Endothelial cell of umbilical vein (primary cell): ENCODE measurements at regions not wholly inside any gene's neighbourhood (a gene's known extent, or its start where the extent isn't known, plus 50 kb on each side); places are given as distances from the start of the nearest gene placed in this dataset.

Experiments used
- BruUV-seq: library from RNA; stranded (reverse); fragments of 400-500 nt; replicated peaks from 2 replicates; lab custom pipeline; 2021; lab: Mats Ljungman, UMichigan
- CTCF ChIA-PET: fragments of 300-600, 350-600 bp; sonication (Branson Sonifier 250); formaldehyde crosslinking; loops from one replicate; lab custom pipeline; 2021; ENCODE audit warnings: antibody characterized with exemption, inconsistent platforms; lab: Charles Lee
- POLR2A ChIA-PET: fragments of 300-600, 350-600 bp; sonication (Branson Sonifier 250); formaldehyde crosslinking; loops from one replicate; lab custom pipeline; 2021; ENCODE audit warnings: antibody characterized with exemption, inconsistent platforms; lab: Charles Lee
- DNase-seq: peaks from one replicate; pipeline ENCODE4 v3.0.0-alpha.2; 2011; ENCODE audit warnings: low read depth, low spot score
- FAIRE-seq: peaks from 2 replicates; lab custom pipeline; 2011; peaks lifted over from hg19 to GRCh38; lab: Jason Lieb, UNC
- H2AFZ ChIP-seq: 2 replicates; pipeline ENCODE4 v1.6.0; 2012; ENCODE audit warnings: low read depth, low read length, control low read depth, inconsistent platforms
- H3K27ac ChIP-seq: 2 replicates; pipeline ENCODE4 v1.5.1; 2011; ENCODE audit warnings: low read depth, mild to moderate bottlenecking, control low read depth, low read length, moderate library complexity; ENCODE audit not compliant: insufficient read depth
- H3K27me3 ChIP-seq, 2 experiments: 2 replicates each; pipeline versions ENCODE4 v1.6.0 to v1.6.1; 2011; ENCODE audit warnings: low read length in 2 of 2, mixed read lengths in 1 of 2; ENCODE audit not compliant: control insufficient read depth in 2 of 2, insufficient read depth in 2 of 2
- H3K36me3 ChIP-seq, 2 experiments: 2 replicates in 1 of 2; 3 replicates in 1 of 2; pipeline ENCODE4 v1.5.1; 2011; ENCODE audit warnings: low read length in 2 of 2, mild to moderate bottlenecking in 1 of 2, moderate library complexity in 1 of 2; ENCODE audit not compliant: control insufficient read depth in 2 of 2, insufficient read depth in 2 of 2; ENCODE audit errors: extremely low read depth in 1 of 2
- H3K4me1 ChIP-seq: 3 replicates; pipeline ENCODE4 v1.5.1; 2011; ENCODE audit warnings: mild to moderate bottlenecking, low read length; ENCODE audit not compliant: control insufficient read depth, insufficient read depth; ENCODE audit errors: extremely low read depth
- H3K4me2 ChIP-seq: 2 replicates; pipeline ENCODE4 v1.6.1; 2011; ENCODE audit warnings: low read length, control low read depth, mixed read lengths; ENCODE audit not compliant: insufficient read depth
- H3K4me3 ChIP-seq, 3 experiments: fragments of 200-600 bp in 1 of 3; sonication (generic), shearing (Covaris generic) in 1 of 3; replicated peaks in 1 of 3; 2 replicates each; pipeline ENCODE4 v1.5.1; 2011 to 2016; ENCODE audit warnings: control low read depth in 3 of 3, low read length in 3 of 3, mild to moderate bottlenecking in 2 of 3, inconsistent platforms in 1 of 3, low read depth in 1 of 3, moderate library complexity in 1 of 3; ENCODE audit not compliant: insufficient read depth in 1 of 3
- H3K79me2 ChIP-seq: 2 replicates; pipeline ENCODE4 v1.6.0; 2012; ENCODE audit warnings: low read length, inconsistent platforms; ENCODE audit not compliant: control insufficient read depth, insufficient read depth
- H3K9ac ChIP-seq: replicated peaks from 2 replicates; pipeline ENCODE3; 2011; ENCODE audit warnings: low read length, control low read depth; ENCODE audit not compliant: insufficient read depth; ENCODE audit errors: extremely low read depth
- H3K9me1 ChIP-seq: replicated peaks from 3 replicates; pipeline ENCODE4 v1.6.0; 2011; ENCODE audit warnings: mild to moderate bottlenecking, low read length; ENCODE audit not compliant: control insufficient read depth, insufficient read depth; ENCODE audit errors: extremely low read depth
- H3K9me3 ChIP-seq: replicated peaks from 2 replicates; pipeline ENCODE4 v1.5.1; 2012; ENCODE audit warnings: low read length, inconsistent platforms; ENCODE audit not compliant: control insufficient read depth, insufficient read depth
- H4K20me1 ChIP-seq: replicated peaks from 2 replicates; pipeline ENCODE3; 2011; ENCODE audit warnings: mild to moderate bottlenecking, low read length; ENCODE audit not compliant: control insufficient read depth, insufficient read depth; ENCODE audit errors: extremely low read depth
- EZH2 ChIP-seq: IDR thresholded peaks from 2 replicates; pipeline ENCODE4 v1.6.1; 2012; ENCODE audit warnings: borderline replicate concordance, low read depth, mild to moderate bottlenecking, moderate library complexity, low read length, inconsistent platforms; ENCODE audit not compliant: severe bottlenecking
- FOS ChIP-seq: IDR thresholded peaks from 2 replicates; pipeline ENCODE4 v1.6.1; 2011; ENCODE audit warnings: mild to moderate bottlenecking, low read length, moderate library complexity, borderline replicate concordance; ENCODE audit not compliant: insufficient read depth
- GATA2 ChIP-seq: IDR thresholded peaks from 2 replicates; pipeline ENCODE4 v1.7.0; 2011; ENCODE audit warnings: low read depth, mild to moderate bottlenecking, moderate library complexity, mixed read lengths, low read length; ENCODE audit not compliant: insufficient read length, insufficient read depth
- JUN ChIP-seq: IDR thresholded peaks from 2 replicates; pipeline ENCODE4 v1.6.1; 2011; ENCODE audit warnings: borderline replicate concordance, low read depth; ENCODE audit not compliant: insufficient read length, insufficient read depth
- MYC ChIP-seq: IDR thresholded peaks from one replicate; pipeline ENCODE4 v1.6.1; 2011; ENCODE audit warnings: mild to moderate bottlenecking, low read depth, low read length
- POLR2A ChIP-seq: IDR thresholded peaks from 2 replicates; pipeline ENCODE4 v1.6.1; 2012; ENCODE audit warnings: low read depth, mild to moderate bottlenecking, control low read depth, low read length
- POLR2AphosphoS5 ChIP-seq: IDR thresholded peaks from 2 replicates; pipeline ENCODE4 v1.6.1; 2012; ENCODE audit warnings: low read depth, mild to moderate bottlenecking, control low read depth, low read length, moderate library complexity; ENCODE audit not compliant: insufficient read depth
- dilution Hi-C: fragments of 300-500 bp; cut with MboI; formaldehyde crosslinking; loops from one replicate; pipeline ENCODE4 v1.15.0; 2019; ENCODE audit warnings: low sequenced_read_pairs; ENCODE audit not compliant: extremely low pct_ligation_motif_present
- intact Hi-C: fragments of 100-400 bp; cut with micrococcal nuclease; formaldehyde crosslinking; loops from one replicate; pipeline ENCODE4 v1.10.0; 2022
- TF ChIP-seq, protein P1 (sequence below), 2 donors: IDR thresholded peaks; 1 replicate in 1 of 2; 2 replicates in 1 of 2; pipeline ENCODE4 v1.5.1; 2011; ENCODE audit warnings: low read length in 2 of 2, mild to moderate bottlenecking in 2 of 2, moderate library complexity in 2 of 2, control low read depth in 1 of 2, inconsistent platforms in 1 of 2, low read depth in 1 of 2; ENCODE audit not compliant: insufficient read depth in 1 of 2; ENCODE audit errors: extremely low read depth in 1 of 2
- TF ChIP-seq, protein P2 (sequence below): IDR thresholded peaks from 2 replicates; pipeline ENCODE4 v1.6.1; 2011; ENCODE audit not compliant: insufficient read depth, insufficient read length

DNA sequence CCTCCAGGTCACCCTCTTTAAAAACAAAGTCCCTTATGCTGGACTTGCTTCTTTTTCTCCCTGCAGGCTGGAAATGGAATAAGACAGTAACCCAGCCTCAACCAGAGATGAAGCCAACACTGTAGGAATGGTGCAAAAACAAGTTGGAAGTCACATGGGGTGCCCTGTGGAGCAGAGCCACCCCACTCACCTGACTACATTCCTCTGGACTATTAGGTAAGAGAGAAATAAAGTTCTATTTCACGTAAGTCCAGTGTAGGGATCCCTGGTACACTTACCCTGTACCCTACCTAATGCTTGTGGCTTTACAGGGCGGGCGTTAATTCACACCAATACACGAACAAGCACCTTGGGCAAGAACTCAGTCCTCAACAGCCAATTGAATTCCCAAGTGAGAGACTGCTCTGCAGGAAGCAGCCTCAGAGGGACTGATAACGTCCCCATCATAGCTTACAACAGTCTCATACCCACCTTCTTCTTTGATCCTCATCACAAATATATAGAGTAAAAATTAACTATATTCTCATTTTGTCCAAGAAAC is 112.5 kb upstream of the FGGY start:
- Histone ChIP-seq H3K79me2 (no peaks in the 10 kb centered on the region), H3K27me3 (no peaks in the 10 kb centered on the region), H3K4me1 (no peaks in the 10 kb centered on the region), H3K36me3 (no peaks in the 10 kb centered on the region), H3K4me3 (no peak overlapping the region), H3K9ac (no peak overlapping the region), H3K27ac (no peak overlapping the region), H3K4me2 (no peak overlapping the region), H2AFZ (no peak overlapping the region), H3K9me3 (no peaks in the 10 kb centered on the region), H3K9me1 (no peaks in the 10 kb centered on the region), H4K20me1 (no peaks in the 10 kb centered on the region)
- no peak for DNase-seq
- ChIA-PET CTCF (no interaction called here), POLR2A (no interaction called here)
- intact Hi-C loops: no loop called here
- no peak for FAIRE-seq
- BruUV-seq: no TSS peak
- dilution Hi-C loops: no loop called here
- no peak for TF ChIP-seq JUN
- TF ChIP-seq, protein P1, sequence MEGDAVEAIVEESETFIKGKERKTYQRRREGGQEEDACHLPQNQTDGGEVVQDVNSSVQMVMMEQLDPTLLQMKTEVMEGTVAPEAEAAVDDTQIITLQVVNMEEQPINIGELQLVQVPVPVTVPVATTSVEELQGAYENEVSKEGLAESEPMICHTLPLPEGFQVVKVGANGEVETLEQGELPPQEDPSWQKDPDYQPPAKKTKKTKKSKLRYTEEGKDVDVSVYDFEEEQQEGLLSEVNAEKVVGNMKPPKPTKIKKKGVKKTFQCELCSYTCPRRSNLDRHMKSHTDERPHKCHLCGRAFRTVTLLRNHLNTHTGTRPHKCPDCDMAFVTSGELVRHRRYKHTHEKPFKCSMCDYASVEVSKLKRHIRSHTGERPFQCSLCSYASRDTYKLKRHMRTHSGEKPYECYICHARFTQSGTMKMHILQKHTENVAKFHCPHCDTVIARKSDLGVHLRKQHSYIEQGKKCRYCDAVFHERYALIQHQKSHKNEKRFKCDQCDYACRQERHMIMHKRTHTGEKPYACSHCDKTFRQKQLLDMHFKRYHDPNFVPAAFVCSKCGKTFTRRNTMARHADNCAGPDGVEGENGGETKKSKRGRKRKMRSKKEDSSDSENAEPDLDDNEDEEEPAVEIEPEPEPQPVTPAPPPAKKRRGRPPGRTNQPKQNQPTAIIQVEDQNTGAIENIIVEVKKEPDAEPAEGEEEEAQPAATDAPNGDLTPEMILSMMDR (IDR thresholded peaks at IDR 0.05; ENCODE audit: extremely low read depth in 1 of 2, insufficient read depth in 1 of 2, low read depth in 1 of 2, low read length in 2 of 2): no peak
- no peak for TF ChIP-seq GATA2
- TF ChIP-seq MYC: no peak
- no peak for TF ChIP-seq EZH2
- no peak for TF ChIP-seq POLR2A
- TF ChIP-seq, protein P2, sequence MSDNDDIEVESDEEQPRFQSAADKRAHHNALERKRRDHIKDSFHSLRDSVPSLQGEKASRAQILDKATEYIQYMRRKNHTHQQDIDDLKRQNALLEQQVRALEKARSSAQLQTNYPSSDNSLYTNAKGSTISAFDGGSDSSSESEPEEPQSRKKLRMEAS: no peak
- no peak for TF ChIP-seq POLR2AphosphoS5
- TF ChIP-seq FOS: no peak
